Right kidney (tissue), 1 donor: ENCODE measurements at regions not wholly inside any gene's neighbourhood (a gene's known extent, or its start where the extent isn't known, plus 50 kb on each side); places are given as distances from the start of the nearest gene placed in this dataset.

Source experiments
- DNase-seq: peaks from one replicate; pipeline ENCODE4 v3.0.0-alpha.2; 2016

DNA sequence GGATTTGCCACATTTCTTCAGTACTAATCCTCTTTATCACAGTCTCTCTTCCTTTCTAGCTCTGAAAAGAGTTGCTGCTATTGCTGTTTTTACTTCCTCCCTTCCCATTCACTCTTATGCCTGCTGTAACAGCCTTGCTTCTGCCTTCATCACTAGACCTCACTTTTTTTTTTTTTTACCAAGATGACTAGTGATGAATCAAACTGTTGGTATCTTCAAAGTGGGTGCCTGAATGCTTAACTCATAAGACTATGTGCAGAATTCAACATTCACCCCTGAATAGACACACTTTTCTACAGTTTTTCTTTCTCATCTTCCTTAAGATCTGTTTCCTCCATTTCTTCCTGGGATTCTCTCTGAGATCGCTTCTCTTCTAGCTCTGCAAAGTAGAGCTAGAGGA lies 217.2 kb upstream of the HTR2A start:
- no peak for DNase-seq

DNA sequence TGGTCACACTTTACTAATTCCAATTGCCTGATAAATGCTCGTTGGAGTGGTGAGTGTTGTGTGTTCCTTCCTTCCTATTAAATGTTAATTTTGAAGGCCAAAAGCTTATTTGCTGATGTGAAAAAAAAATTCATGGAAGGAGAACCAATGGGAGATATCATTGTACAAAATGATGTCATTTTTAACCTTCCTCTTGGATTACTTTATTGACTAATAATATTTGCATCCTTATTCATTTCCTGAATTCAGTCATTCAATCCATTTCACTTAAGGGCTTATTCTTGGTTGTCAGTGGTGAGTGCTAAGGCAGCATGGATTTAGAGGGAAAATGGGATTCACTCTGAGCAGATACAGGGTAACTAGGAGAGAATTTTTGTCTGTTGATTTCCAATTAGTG lies 216.0 kb upstream of the HTR2A start:
- DNase-seq: no peak

DNA sequence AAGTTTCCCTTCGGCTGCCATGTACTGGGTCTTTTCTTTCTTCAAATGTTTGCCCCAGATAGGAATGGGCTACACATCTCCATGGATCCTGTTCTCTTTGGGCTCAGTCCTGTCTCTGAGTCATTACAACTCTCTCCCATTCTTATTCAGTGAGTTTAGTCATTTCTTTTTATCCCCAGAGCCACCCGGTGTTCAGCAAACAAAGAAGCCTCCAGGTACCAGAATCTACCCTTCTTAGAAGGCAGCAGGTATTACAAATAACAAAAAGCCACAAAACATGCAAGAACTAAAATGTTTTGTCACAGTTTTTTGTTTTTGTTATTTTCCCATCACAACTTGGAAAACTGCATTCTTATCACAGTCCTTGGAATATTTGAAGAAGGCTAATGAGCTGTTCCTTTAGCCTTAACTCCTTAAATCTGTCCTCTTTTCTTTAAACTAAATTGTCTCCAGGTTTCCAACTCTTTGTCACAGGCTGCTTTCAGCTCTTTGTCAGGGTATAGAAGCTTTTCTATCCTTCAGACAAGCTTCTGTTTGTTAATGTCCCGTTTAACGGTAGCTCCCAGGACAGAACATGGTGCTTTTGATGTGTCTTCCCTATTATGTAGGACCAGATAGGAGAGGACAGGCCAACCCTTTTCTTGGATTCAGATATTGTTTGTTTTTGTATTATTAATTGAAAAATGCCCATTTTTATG lies 215.5 kb upstream of the HTR2A start:
- no peak for DNase-seq

DNA sequence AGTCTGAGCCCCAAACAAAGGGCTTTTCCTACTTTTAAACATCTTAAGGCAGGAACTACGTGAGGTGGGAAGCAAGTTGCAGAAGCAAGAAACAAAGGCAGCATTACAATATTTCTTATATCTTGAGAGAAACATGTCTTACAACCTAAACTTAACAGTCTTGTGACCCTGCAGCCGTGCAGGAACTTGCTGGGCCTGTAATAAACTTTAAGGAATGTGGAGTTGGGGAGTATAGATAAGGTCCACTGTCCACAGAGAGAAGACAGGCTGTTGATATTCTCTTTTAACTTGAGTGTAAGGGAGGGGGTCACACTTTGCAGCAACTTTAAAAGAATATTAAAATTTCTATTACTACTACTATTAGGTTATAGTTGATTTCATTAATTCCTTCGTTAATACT lies 214.6 kb upstream of the HTR2A start:
- no peak for DNase-seq

DNA sequence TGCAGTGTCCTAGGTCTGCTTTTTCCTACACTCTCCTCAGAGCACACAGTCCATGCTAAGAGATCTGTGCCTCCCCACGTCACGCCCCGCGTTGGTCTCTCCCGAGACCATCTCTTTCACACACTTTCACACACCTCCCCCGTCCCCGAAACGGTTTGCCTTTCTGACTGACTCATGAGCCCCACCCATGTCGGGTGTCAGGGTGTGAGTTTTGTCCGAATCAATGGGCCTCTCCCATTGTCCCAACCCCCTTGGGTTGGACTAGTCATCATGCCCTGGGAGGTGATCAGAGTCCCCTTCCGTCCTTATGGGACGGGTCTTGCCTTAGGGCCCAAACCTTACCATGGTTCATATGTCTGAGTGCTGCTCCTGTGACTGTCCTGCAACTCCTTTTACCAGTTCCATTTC lies 214.0 kb upstream of the HTR2A start:
- no peak for DNase-seq

DNA sequence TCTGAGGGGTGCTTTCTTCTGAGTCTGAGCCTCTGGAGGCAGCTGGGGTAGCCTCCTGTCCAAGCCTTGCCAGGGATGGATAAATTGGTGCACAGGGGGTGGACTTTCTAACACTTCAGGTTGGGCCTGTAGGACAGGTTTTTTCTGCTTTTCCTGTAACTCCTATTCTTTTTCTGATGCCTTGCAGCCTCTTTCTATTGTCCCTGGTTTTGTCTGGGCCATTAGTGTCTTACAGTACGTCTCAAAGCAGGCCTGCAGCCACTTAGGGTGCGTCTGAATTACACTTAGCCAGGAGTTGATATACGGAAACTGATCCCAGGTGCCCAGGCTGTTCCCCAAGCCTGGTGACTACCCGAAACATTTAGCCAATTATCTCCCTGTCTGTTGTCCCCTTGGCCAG lies 213.3 kb upstream of the HTR2A start:
- no peak for DNase-seq

DNA sequence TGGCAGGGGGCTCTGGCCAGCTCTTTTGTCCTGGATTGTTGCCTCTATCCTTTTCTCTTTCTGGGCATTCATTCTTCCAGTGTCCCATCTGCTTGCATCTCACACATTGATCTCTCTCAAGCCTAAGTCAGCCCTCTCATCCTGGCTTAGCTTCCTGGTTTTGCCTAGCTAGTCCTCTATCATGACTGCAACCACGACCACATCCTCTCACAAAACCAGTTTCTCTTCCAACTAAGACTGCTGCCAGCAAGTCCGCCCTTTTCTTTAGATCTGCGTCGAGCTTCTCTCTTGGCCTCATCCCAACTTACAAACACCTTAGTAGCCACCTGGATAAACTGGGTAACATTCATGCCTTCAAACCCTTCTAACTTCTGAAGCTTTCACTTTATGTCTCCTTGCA lies 212.2 kb upstream of the HTR2A start:
- DNase-seq: no peak

DNA sequence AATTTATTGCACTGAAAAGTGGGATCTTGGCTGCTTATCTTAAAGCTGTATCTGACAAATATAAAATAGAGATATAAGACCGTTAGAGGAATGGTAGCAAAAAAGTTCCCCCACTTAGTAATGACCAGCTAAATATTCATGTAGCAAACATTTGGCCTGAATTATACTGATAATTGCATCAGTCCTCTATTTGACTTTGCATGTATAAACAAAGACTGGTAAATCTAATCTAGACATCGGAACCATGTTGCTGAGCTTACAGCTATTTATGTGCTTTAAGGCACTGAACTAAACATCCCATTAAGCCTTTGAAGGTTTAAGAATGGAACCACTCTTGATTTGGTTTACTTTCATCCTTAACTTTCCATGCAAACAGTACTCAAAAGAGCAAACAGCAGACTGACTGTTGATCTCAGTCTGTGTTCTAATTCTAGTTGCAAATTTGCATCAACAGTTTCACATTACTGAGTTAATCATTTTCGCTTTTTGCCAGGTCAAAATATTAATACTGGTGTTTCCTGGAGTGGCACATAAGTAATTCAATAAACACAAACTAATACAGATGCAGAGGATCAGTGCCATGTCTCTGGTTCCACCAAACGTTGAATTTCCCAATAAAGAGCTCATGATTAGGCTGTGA lies 203.5 kb upstream of the HTR2A start:
- DNase-seq: no peak

DNA sequence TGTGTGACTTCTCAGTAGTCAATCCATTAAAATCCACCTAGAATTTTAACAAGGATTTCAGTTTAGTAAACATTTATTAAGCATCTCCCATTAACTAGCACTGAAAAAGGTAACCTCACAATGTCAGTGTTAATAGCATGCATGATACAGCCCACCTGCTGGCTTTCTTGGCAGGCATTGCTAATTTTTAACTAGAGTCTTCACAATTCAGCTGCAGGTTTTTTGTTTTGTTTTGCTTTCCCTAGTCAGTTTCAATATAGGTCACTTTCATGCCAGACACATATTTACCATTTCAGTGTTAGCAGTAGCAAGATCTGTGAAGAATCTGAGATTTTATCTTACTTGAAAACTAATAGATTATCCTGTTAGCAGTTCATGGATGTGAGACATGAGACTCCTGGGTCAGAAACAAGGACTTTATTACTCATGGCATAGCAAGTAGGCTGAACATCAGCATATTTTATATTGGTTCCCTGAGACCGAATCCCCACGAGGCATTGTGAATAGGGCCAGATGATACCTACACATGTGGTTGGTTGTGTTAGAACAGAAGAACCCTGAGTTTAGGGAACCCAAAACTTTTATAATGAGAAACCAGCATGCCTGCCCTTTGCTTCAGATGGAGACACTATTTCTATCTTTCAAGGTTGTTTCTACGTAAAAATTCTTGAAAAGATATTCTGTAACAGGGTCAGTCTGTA lies 198.0 kb upstream of the HTR2A start:
- no peak for DNase-seq

DNA sequence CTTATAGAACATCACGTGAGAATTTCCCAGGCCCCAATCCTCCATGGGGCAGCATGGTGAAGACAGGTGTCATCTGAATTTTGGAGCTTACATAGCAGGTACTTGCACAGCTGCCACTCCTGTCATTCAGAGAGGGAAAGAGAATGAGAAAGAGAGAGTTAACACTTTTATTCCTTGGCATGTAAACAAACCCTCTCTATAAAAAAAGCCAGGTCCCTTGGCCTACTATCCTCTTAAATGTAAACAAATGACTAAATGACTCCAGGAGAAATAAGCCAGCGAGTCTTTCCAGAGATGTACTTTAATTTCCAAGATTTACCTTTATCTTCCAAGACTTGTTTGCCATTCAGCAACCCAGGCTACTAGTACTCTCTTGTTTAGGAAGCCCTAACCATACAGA lies 195.3 kb upstream of the HTR2A start:
- no peak for DNase-seq

DNA sequence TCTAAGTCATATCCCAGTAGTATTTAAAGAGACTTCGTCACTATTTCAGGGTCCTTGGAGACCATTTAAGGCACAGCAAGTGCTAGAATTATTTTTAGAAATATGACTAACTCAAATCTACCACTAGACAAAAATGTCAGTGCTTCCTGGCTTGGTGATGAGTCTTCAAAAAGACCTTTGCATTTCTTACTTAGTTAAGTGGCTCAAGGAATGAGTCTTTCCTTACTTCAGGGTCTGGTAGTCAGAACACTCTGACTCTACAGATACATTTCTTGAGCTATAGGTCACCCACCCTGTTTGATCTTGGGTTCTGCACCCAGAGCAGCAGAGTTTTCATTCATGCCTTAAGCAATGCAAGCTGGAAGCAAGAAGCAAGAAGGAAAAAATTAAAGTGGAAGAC lies 191.0 kb upstream of the HTR2A start:
- no peak for DNase-seq

DNA sequence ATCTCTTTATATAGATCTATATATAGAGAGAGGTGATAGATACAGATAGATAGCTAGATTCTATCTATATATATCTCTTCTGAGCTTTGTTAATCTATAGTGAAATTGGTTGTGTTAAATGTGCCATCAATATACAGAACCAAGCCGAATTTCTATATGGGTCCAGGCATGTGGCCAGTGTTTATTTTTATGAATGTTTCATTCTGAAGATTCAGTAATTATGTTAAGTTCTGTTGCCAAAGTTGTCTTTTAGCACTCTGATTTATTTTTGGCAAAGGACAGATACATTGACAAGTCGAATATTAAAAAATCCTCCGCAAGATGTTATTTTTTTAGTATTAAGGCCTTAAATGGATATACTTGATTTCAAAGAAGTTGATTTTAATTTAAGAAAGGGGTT lies 190.4 kb upstream of the HTR2A start:
- no peak for DNase-seq

DNA sequence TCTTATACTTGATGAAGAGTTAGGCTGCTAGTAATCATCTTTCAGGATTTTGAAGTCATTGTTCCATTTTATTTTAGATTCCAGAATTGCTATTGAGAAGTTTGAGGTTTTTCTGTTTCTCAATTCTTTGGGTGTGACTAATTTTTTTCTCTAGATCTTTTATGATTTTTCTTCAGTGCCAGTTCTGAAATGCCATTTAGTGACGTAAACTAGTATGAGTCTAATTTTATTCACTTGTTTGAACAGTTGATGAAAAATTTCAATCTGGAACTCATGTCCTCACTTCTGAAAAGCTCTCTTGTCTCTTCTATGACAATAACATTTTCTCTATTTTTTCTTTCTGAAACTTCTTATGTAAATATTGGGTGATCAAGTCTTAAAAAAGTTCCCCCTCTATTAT lies 188.5 kb upstream of the HTR2A start:
- DNase-seq: no peak

DNA sequence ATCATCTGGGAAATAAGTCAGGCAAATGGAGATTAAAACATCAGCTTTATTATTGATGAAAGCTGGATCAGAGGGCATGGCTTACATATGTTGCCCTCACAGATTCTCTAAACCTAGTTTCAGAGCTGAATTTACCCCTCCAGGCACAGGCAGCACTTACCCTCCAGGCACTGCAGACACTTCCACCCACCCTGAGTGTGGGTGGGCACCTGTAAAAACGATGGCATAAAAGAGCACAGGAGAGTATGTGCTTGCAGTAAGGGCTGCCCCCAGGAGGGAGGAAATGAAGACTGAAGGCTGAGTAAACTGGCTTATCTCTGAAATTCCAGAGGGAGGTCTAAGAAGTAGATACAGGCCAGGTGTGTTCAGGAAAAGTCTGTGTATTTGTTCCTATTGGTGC lies 185.0 kb upstream of the HTR2A start:
- DNase-seq: no peak

DNA sequence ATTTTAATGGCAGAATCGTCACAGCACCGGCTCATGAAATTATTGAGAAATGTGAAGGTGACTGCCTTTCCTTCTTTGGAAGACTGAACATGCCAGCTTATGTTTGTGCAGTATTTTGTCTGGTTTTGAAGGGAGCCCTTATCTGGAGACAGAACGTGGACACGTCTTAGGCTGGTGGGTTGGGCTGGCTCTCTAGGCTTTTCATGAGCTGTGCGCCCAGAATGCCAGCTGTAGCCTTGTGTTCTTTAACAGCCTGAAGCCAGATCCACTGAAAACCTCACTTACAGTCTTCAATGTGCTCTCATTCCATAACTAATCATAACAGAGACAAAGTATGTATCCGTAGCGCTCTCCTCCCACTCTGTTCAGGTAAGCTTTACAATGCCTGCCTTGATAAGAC lies 184.4 kb upstream of the HTR2A start:
- DNase-seq: no peak

DNA sequence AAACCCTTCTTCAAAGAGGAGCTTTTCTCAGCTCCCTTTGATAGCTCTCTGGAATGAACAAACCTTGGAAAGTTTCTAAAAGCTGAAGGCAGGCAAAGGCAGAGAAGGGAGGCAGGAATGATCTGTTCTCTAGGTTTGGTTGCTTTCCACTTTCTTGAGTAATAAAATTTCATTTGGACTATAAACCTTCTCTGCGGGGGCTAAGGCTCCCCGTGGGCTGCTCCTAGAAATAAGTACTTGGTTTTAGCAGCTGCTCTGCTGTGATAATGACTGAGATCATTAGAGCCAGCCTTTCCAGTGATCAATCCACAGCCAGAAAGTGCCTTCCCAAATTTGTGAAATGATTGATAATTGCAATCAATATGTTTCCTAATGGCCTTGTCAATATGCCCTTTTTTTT lies 183.8 kb upstream of the HTR2A start:
- DNase-seq: no peak

DNA sequence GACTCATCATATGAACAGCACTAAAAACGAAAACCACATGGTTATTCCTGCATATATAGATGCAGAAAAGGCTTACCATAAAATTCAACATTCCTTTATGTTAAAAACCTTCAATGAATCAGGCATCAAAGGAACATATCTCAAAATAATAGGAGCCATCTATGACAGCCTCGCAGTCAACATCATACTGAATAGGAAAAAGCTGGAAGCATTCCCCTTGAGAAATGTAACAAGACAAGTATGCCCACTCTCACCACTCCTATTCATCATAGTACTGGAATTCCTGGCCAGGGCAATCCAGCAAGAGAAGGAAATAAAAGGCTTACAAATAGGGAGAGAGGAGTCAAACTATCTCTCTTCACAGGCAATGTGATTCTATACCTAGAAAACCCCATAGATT lies 179.6 kb upstream of the HTR2A start:
- DNase-seq: no peak

DNA sequence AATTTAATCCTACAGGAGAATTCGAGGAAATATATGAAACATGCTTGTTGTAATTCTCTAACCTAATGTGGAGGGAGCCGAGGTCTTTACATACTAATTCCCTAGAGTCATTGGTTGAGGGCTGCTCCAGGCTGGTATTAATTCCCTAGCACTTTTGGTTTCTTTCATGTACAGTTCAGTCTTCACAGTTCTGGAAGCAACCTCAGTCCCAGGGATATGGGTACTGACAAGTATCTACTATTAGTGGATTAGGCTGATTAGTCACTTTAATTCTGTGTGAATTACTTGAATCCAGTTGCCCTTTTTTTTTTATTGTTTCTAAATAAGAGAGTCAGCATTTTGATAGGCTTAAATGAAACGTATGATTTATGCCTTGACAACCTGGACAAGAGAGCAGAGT lies 172.3 kb upstream of the HTR2A start:
- no peak for DNase-seq

DNA sequence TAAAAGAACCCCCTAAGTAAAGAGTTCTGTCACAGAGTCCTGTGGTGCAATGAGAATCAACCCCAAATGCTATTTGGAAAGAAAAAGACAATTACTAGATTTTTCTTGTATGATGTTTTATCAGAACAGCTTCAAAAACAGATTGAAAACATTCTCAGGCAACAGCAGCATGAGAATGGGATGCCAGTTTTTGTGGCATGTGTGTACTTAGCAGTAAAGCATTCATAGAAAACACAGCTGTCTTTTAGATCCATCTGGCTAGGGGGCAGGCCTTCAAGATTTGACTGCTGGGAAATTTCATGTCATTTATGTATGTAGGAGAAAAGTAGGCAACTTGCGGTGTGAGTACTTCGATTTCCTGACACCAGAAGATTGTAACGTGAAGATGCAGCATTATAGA lies 170.5 kb upstream of the HTR2A start:
- no peak for DNase-seq

DNA sequence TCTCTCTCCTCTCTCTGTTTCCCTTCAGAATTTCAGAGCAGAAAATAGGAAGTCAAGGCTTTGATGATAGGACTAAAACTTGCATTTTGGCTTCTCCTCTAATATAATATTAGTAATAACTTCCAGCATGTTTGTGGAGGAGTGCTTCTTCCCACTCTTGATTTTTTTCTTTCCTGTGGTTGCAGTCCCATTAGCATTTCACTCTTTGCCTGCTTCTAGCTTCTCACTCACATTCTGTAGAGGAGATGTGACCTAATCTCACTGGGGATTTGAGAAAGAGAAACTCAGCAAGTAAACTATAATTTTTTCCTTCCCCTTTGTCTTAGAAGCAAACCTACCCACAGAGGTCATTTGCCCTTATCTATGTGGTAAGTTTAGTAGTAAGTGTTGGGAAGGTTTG lies 169.4 kb upstream of the HTR2A start:
- no peak for DNase-seq

DNA sequence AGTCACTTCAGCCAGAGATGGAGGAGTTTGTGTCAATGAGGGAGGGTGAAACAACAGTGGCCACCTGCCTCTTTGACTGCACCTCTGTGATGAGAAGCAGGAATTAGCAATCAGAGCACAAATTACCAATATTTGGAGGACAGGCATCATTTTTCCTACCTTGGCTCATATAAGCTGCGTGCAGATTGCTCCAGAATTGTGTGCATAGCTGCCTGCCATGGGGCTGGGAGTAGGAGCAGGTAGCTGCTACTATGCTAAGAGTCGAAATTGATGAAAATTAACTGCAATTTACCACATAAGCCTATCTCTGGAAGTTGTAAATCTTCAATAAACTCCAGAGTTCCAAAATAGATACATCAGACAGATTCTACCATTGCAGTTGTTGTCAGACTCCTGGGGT lies 167.5 kb upstream of the HTR2A start:
- no peak for DNase-seq

DNA sequence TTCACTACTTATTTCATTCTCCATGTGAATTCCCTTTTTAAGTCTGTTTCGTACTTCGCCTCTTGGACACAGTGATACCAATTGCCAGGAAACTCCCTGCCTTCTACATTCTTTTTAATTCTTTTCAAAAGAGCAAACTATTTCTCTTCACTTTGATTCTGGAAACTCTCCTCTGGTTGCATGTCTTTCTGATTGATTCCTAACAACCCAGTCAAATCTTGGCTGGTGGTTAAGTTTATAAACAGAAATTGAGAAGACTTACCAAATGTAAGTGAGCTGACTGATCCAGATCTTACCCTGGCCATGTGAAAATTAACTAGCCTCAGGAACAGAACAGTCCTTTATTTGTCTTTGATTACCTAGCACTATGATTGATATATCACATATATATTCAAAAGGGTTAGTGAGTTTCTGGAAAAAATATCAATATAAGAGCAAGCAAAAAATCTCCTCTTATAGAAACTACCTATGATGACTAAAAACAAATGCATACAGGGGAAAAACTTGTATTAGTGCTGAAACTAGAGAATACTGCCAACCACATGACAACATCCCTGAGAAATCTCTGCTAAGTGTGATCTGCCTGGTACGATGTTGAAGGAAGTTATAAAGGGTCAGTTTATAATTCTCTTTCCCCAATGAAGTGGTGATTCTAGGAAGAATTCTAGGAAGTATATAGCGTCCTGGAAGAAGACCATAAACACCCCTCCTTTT lies 152.6 kb upstream of the HTR2A start:
- DNase-seq: no peak

DNA sequence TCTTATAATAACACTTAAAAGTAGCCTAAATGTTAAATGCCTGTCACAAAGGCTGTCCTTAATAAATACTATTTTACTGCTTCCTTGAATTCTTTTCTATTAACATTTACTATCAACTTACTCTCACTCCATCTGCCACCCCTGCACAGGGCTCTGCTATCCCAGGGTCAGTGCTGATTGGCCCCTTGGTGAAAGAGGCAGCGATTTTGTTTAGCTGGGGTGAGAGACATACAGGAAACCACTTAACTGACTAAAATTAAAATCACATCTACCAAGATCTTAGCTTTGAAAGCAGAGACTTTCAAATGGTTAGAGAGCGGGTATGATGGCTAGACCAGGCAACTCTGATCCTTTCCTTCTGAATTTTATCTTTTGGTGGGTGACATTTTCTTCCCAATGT lies 149.9 kb upstream of the HTR2A start:
- no peak for DNase-seq
